T-cell (primary cell): ENCODE measurements at regions not wholly inside any gene's neighbourhood (a gene's known extent, or its start where the extent isn't known, plus 50 kb on each side); places are given as distances from the start of the nearest gene placed in this dataset.

Experiments
- ATAC-seq, 4 experiments: fragments of 200-7000 bp in 3 of 4; fragments of 150-1000 bp in 1 of 4; cut with Tn5 transposase; replicated peaks in 1 of 4; 1 replicate in 3 of 4; 2 replicates in 1 of 4; pipeline ENCODE4 v1.10.0; 2021; ENCODE audit warnings: moderate library complexity in 3 of 4, mild to moderate bottlenecking in 2 of 4, moderate number of reproducible peaks in 1 of 4
- CTCF ChIA-PET, 2 donors: fragments of 300-600 bp; sonication (Branson Sonifier 250); formaldehyde crosslinking; loops; one replicate each; lab custom pipeline; 2022; ENCODE audit warnings: antibody characterized with exemption in 2 of 2; lab: Charles Lee
- POLR2A ChIA-PET, 2 donors: fragments of 300-600 bp; sonication (Branson Sonifier 250); formaldehyde crosslinking; loops; one replicate each; lab custom pipeline; 2022; ENCODE audit warnings: antibody characterized with exemption in 2 of 2; lab: Charles Lee
- DNase-seq, 35 experiments: peaks; one replicate each; pipeline versions ENCODE4 v3.0.0 to v3.0.0-alpha.2; 2013 to 2023
- H3K27ac ChIP-seq: one replicate; pipeline ENCODE4 v1.5.1; 2013; ENCODE audit warnings: low read length
- H3K27me3 ChIP-seq, 2 experiments: replicated peaks in 1 of 2; 1 replicate in 1 of 2; 2 replicates in 1 of 2; pipeline versions ENCODE4 v1.6.1 to v1.7.0; 2013; ENCODE audit warnings: low read length in 1 of 2, mixed read lengths in 1 of 2; ENCODE audit not compliant: control insufficient read depth in 2 of 2, insufficient read depth in 2 of 2; ENCODE audit errors: extremely low read depth in 1 of 2
- H3K36me3 ChIP-seq, 2 donors: 1 replicate in 1 of 2; 2 replicates in 1 of 2; pipeline versions ENCODE4 v1.6.1 to v1.7.0; 2013; ENCODE audit warnings: low read length in 1 of 2; ENCODE audit not compliant: control insufficient read depth in 2 of 2, insufficient read depth in 1 of 2; ENCODE audit errors: extremely low read depth in 1 of 2
- H3K4me1 ChIP-seq, 2 experiments: 1 replicate in 1 of 2; 2 replicates in 1 of 2; pipeline versions ENCODE4 v1.6.1 to v1.7.0; 2013; ENCODE audit warnings: low read length in 2 of 2, mixed read lengths in 1 of 2; ENCODE audit not compliant: insufficient read depth in 2 of 2, control insufficient read depth in 1 of 2; ENCODE audit errors: extremely low read depth in 1 of 2
- H3K4me3 ChIP-seq, 2 donors: 1 replicate in 1 of 2; 2 replicates in 1 of 2; pipeline versions ENCODE4 v1.5.1 to v1.7.0; 2013; ENCODE audit warnings: mild to moderate bottlenecking in 2 of 2, low read length in 1 of 2, moderate library complexity in 1 of 2; ENCODE audit not compliant: control insufficient read depth in 1 of 2; ENCODE audit errors: extremely low read depth in 1 of 2
- H3K9me3 ChIP-seq: 2 replicates; pipeline ENCODE4 v1.7.0; 2013
- H3K27ac Mint-ChIP-seq, 2 donors: one replicate each; pipeline ENCODE4 v1.8.0; 2020 to 2021; ENCODE audit warnings: mild to moderate bottlenecking in 2 of 2, mixed read lengths in 2 of 2
- H3K27me3 Mint-ChIP-seq, 2 donors: one replicate each; pipeline ENCODE4 v1.8.0; 2021 to 2022; ENCODE audit warnings: mixed read lengths in 2 of 2
- H3K36me3 Mint-ChIP-seq: one replicate; pipeline ENCODE4 v1.8.0; 2021; ENCODE audit warnings: mixed read lengths
- H3K4me1 Mint-ChIP-seq, 3 donors: one replicate each; pipeline ENCODE4 v1.8.0; 2020 to 2022; ENCODE audit warnings: mixed read lengths in 3 of 3, mild to moderate bottlenecking in 1 of 3
- H3K4me3 Mint-ChIP-seq, 3 donors: one replicate each; pipeline ENCODE4 v1.8.0; 2020 to 2022; ENCODE audit warnings: mild to moderate bottlenecking in 3 of 3, mixed read lengths in 3 of 3, moderate library complexity in 3 of 3
- H3K9me3 Mint-ChIP-seq, 3 donors: one replicate each; pipeline ENCODE4 v1.8.0; 2020 to 2022; ENCODE audit warnings: mixed read lengths in 3 of 3
- WGBS: methylation state at CpG from one replicate; pipeline ENCODE4 v1.1.5; 2013; ENCODE audit warnings: missing lambda C conversion rate; ENCODE audit not compliant: insufficient coverage; 5-methylcytosine and 5-hydroxymethylcytosine counted together

DNA sequence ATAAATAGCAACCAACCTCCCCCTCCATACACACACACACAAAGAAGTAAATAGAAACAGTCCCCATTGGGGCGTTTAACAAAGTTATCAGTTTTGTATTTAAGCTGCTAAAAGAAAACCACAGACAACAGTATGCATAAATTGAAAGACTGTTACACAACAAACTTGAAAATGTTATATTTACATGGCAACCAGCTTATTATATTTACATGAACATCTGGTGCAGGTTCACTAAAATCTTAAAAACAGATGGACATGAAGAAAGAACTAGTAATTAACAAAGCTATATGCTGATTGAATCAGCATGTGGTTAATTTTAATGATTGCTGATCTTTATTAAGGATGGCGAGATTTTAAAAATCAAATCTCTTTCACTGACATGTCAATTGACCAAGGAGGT lies 384.7 kb downstream of the LRRIQ3 start:
- ChIA-PET POLR2A (no interaction called here), CTCF (no interaction called here)
- Histone ChIP-seq H3K4me3 (no peak overlapping the region), H3K4me1 (no peaks in the 10 kb centered on the region), H3K9me3 (no peaks in the 10 kb centered on the region), H3K27me3 (no peaks in the 10 kb centered on the region), H3K27ac (no peak overlapping the region), H3K36me3 (no peaks in the 10 kb centered on the region)
- H3K27me3 Mint-ChIP-seq = no peaks in the 10 kb centered on the region
- WGBS = no CpG with 5 or more reads among the region's 2 CpGs
- H3K27ac Mint-ChIP-seq = no peak overlapping the region
- H3K4me1 Mint-ChIP-seq = no peaks in the 10 kb centered on the region
- ATAC-seq (no peak), DNase-seq (no peak)
- H3K4me3 Mint-ChIP-seq = no peak overlapping the region
- H3K36me3 Mint-ChIP-seq = no peaks in the 10 kb centered on the region
- peaks cover 5 to 24% (median 14%) of the 10 kb centered on the region in 3 donors for H3K9me3 Mint-ChIP-seq

DNA sequence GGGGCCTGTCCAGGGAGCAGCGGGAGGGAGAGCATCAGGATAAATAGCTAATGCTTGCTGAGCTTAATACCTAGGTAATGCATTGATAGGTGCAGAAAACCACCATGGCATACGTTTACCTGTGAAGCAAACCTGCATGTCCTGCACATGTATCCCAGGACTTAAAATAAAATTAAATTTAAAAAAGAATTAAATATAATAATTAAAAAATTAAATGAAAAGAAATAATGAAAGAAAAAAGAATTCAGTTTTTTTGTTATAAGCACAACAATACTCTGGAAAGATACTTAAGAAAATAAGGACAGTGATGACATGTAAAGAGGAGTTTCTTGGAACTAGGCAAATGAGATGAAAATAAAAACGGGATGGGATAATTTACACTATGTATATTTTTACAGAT lies 386.2 kb downstream of the LRRIQ3 start:
- no peak overlapping the region for H3K4me3 ChIP-seq
- no CpG with 5 or more reads among the region's 3 CpGs for WGBS
- no peak for ATAC-seq
- no peaks in the 10 kb centered on the region for H3K36me3 ChIP-seq
- H3K27ac Mint-ChIP-seq = no peak overlapping the region
- H3K27me3 Mint-ChIP-seq = no peaks in the 10 kb centered on the region
- POLR2A ChIA-PET = no interaction called here
- no peak for DNase-seq
- no peaks in the 10 kb centered on the region for H3K36me3 Mint-ChIP-seq
- no peaks in the 10 kb centered on the region for H3K9me3 ChIP-seq
- peaks cover 5 to 24% (median 17%) of the 10 kb centered on the region in 3 donors for H3K9me3 Mint-ChIP-seq
- H3K27me3 ChIP-seq = no peaks in the 10 kb centered on the region
- H3K4me1 ChIP-seq = no peaks in the 10 kb centered on the region
- H3K27ac ChIP-seq = no peak overlapping the region
- no peaks in the 10 kb centered on the region for H3K4me1 Mint-ChIP-seq
- CTCF ChIA-PET = no interaction called here
- no peak overlapping the region for H3K4me3 Mint-ChIP-seq

DNA sequence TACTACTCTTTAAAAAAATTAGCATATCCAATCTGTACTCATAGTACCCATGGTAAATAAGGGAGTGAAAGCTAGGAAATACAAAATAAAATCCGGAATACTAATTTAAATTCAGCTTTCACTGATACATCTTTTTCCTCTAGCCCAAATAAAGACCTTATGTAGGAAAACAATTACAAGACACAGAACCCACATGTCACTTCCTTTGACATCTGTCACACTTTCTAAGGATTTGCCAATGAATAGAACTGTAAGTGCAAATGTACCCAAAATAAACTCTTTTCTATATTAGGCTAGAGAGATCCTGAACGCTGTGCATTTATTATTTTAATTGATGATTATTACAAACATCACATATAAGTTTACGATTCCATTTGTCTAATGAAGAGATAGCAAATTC lies 393.0 kb downstream of the LRRIQ3 start:
- H3K4me3 Mint-ChIP-seq = no peak overlapping the region
- no peaks in the 10 kb centered on the region for H3K4me1 ChIP-seq
- CTCF ChIA-PET = no interaction called here
- POLR2A ChIA-PET = no interaction called here
- DNase-seq (no peak), ATAC-seq (no peak)
- H3K9me3 ChIP-seq = no peaks in the 10 kb centered on the region
- no peaks in the 10 kb centered on the region for H3K36me3 ChIP-seq
- H3K27ac ChIP-seq = no peak overlapping the region
- H3K9me3 Mint-ChIP-seq = peaks cover 4 to 8% (median 4%) of the 10 kb centered on the region in 3 donors
- no peaks in the 10 kb centered on the region for H3K4me1 Mint-ChIP-seq
- no peak overlapping the region for H3K27ac Mint-ChIP-seq
- H3K36me3 Mint-ChIP-seq = no peaks in the 10 kb centered on the region
- WGBS = no CpG with 5 or more reads among the region's 3 CpGs
- H3K4me3 ChIP-seq = no peak overlapping the region
- H3K27me3 Mint-ChIP-seq = no peaks in the 10 kb centered on the region
- H3K27me3 ChIP-seq = no peaks in the 10 kb centered on the region

DNA sequence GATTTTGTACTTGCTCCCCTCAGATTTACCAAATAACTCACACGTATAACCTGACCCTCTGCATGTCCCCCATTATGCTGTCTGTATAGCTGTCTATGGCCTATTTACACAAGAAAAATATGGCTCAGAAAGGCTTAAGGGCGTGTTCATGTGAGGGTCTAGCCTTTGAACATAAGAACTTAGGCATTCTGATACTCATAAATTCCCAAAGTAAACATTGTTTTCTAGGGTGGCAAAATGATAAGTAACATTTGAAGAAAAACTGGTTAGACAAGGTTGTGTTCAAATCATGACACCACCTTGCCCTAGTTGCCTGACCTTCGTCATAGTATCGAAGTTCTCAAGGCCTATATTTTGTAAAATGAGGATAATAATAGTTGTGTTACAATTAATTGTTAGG lies 394.6 kb downstream of the LRRIQ3 start:
- H3K9me3 Mint-ChIP-seq = peaks cover 2 to 8% (median 4%) of the 10 kb centered on the region in 3 donors

DNA sequence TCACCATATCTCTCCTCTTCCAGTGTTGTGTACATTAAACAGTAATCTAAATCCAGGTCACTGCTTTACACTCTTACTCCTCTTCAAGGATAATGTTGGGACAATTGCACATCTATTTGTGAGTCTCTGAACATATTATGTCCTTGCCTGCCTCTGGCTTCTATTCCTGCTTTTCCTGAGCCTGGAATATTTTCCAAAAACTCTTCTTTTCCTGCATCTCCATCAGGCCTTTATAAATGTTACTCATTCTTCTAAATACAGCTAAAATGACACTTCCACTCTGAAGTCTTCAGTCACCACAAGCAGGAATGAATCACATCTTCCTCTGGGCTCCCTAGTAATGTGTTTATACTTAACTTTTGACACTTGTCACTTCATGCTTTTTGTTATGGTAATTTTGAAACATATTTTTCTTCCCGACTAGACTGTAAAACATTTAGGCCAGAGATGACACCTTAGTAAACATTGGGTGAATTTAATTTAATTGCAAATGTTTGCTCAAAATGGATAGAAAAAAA lies 396.0 kb downstream of the LRRIQ3 start:
- Histone ChIP-seq H3K27me3 (no peaks in the 10 kb centered on the region), H3K27ac (no peak overlapping the region), H3K9me3 (no peaks in the 10 kb centered on the region), H3K4me1 (no peaks in the 10 kb centered on the region), H3K36me3 (no peaks in the 10 kb centered on the region), H3K4me3 (no peak overlapping the region)
- H3K9me3 Mint-ChIP-seq = peaks cover 0 to 8% (median 2%) of the 10 kb centered on the region in 3 donors
- ATAC-seq (no peak), DNase-seq (no peak)
- WGBS = no CpG with 5 or more reads among the region's 1 CpG
- CTCF ChIA-PET = no interaction called here
- no peak overlapping the region for H3K27ac Mint-ChIP-seq
- POLR2A ChIA-PET = no interaction called here
- no peak overlapping the region for H3K4me3 Mint-ChIP-seq
- no peaks in the 10 kb centered on the region for H3K4me1 Mint-ChIP-seq
- H3K27me3 Mint-ChIP-seq = no peaks in the 10 kb centered on the region
- no peaks in the 10 kb centered on the region for H3K36me3 Mint-ChIP-seq

More for the DNA sequence above, 394.6 kb downstream of the LRRIQ3 start:
- ChIA-PET POLR2A (no interaction called here), CTCF (no interaction called here)
- DNase-seq = no peak
- no peaks in the 10 kb centered on the region for H3K9me3 ChIP-seq
- no peaks in the 10 kb centered on the region for H3K27me3 Mint-ChIP-seq
- no peak overlapping the region for H3K4me3 ChIP-seq
- H3K36me3 ChIP-seq = no peaks in the 10 kb centered on the region
- no peaks in the 10 kb centered on the region for H3K4me1 Mint-ChIP-seq
- no peak overlapping the region for H3K27ac Mint-ChIP-seq
- no peaks in the 10 kb centered on the region for H3K27me3 ChIP-seq
- ATAC-seq = no peak
- H3K4me1 ChIP-seq = no peaks in the 10 kb centered on the region
- WGBS = 100% methylated on average over 1 of the region's 4 CpGs
- no peak overlapping the region for H3K4me3 Mint-ChIP-seq
- H3K27ac ChIP-seq = no peak overlapping the region
- H3K36me3 Mint-ChIP-seq = no peaks in the 10 kb centered on the region

DNA sequence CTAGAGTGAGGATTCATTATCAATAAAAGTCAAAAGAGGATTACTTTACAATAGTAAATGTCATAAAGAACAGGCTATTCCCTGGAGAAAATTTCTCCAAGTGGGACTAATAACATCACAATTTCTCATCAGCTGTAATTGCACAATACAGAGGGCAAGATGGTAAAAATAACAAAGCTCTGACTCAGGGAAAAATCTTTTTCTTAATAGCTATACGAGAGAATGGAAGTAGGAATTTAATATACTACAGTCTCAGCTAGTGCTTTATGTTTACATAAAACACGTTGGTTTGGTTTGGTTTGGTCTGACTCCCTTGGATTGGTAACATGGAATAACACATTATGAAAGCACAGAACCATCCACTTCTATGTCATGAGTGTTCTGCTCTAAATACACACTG lies 397.6 kb downstream of the LRRIQ3 start:
- Mint-ChIP-seq H3K36me3 (no peaks in the 10 kb centered on the region), H3K4me3 (no peak overlapping the region), H3K27me3 (no peaks in the 10 kb centered on the region), H3K27ac (no peak overlapping the region), H3K9me3 (peaks cover 0 to 10% (median 2%) of the 10 kb centered on the region in 3 donors), H3K4me1 (no peaks in the 10 kb centered on the region)
- Histone ChIP-seq H3K9me3 (no peaks in the 10 kb centered on the region), H3K27ac (no peak overlapping the region), H3K27me3 (no peaks in the 10 kb centered on the region), H3K4me3 (no peak overlapping the region), H3K4me1 (no peaks in the 10 kb centered on the region), H3K36me3 (no peaks in the 10 kb centered on the region)
- WGBS = no CpG with 5 or more reads among the region's 2 CpGs
- no peak for ATAC-seq
- ChIA-PET POLR2A (no interaction called here), CTCF (no interaction called here)
- no peak for DNase-seq

DNA sequence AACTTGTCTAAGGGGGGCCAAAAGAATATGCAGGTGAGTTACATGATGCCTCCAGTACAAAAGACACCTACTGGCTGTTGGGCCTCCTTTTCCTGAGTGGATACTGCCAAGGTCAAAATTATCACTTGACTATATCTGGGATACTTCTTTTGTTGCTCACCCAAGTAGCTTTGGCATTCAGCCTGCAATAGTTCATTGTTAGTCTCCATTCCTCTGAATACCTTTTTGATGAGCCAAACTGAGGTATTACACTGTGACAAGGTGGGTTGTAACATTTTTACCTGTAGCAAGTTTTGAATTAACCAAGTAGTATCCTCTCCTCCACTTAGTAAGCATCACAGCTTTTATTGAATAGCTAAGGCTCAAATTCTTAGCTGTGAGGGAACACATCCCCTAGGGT lies 408.0 kb downstream of the LRRIQ3 start:
- Histone ChIP-seq H3K27ac (no peak overlapping the region), H3K4me1 (no peaks in the 10 kb centered on the region), H3K4me3 (no peak overlapping the region), H3K27me3 (no peaks in the 10 kb centered on the region), H3K9me3 (no peaks in the 10 kb centered on the region), H3K36me3 (no peaks in the 10 kb centered on the region)
- POLR2A ChIA-PET = no interaction called here
- ATAC-seq (no peak), DNase-seq (no peak)
- no peak overlapping the region for H3K4me3 Mint-ChIP-seq
- H3K4me1 Mint-ChIP-seq = no peaks in the 10 kb centered on the region
- CTCF ChIA-PET = no interaction called here
- H3K9me3 Mint-ChIP-seq = peaks cover 2 to 7% (median 3%) of the 10 kb centered on the region in 3 donors
- H3K36me3 Mint-ChIP-seq = no peaks in the 10 kb centered on the region
- no peaks in the 10 kb centered on the region for H3K27me3 Mint-ChIP-seq
- H3K27ac Mint-ChIP-seq = no peak overlapping the region
